MCF 10A (cell line): ENCODE measurements at regions not wholly inside any gene's neighbourhood (a gene's known extent, or its start where the extent isn't known, plus 50 kb on each side); places are given as distances from the start of the nearest gene placed in this dataset.

Source experiments
- BruUV-seq: library from RNA; stranded (reverse); fragments of 400-500 nt; replicated peaks from 2 replicates; lab custom pipeline; 2021; lab: Mats Ljungman, UMichigan
- CTCF ChIA-PET: fragments of 300-600 bp; sonication (Branson Sonifier 250); formaldehyde crosslinking; extraction: SDS; loops from one replicate; lab custom pipeline; 2021; ENCODE audit warnings: antibody characterized with exemption, inconsistent platforms; lab: Yijun Ruan, JAX
- POLR2A ChIA-PET: fragments of 300-600, 350-650 bp; sonication (Branson Sonifier 250); formaldehyde crosslinking; extraction: SDS; loops from one replicate; lab custom pipeline; 2020; ENCODE audit warnings: antibody characterized with exemption, inconsistent platforms; lab: Yijun Ruan, JAX
- DNase-seq: peaks from one replicate; pipeline ENCODE4 v3.0.0-alpha.2; 2018; ENCODE audit not compliant: unreplicated experiment
- H3K27ac Mint-ChIP-seq: one replicate; pipeline ENCODE4 v1.8.0; 2022; ENCODE audit warnings: mild to moderate bottlenecking, low read depth, mixed read lengths; ENCODE audit not compliant: unreplicated experiment
- H3K27me3 Mint-ChIP-seq: one replicate; pipeline ENCODE4 v1.8.0; 2022; ENCODE audit warnings: mixed read lengths; ENCODE audit not compliant: insufficient read depth, unreplicated experiment
- H3K36me3 Mint-ChIP-seq: one replicate; pipeline ENCODE4 v1.8.0; 2022; ENCODE audit warnings: mild to moderate bottlenecking, moderate library complexity, mixed read lengths; ENCODE audit not compliant: insufficient read depth, unreplicated experiment
- H3K4me1 Mint-ChIP-seq: one replicate; pipeline ENCODE4 v1.8.0; 2022; ENCODE audit warnings: mixed read lengths; ENCODE audit not compliant: insufficient read depth, unreplicated experiment
- H3K4me3 Mint-ChIP-seq: one replicate; pipeline ENCODE4 v1.8.0; 2022; ENCODE audit warnings: mild to moderate bottlenecking, moderate library complexity, mixed read lengths; ENCODE audit not compliant: unreplicated experiment
- H3K9me3 Mint-ChIP-seq: one replicate; pipeline ENCODE4 v1.8.0; 2022; ENCODE audit warnings: mixed read lengths; ENCODE audit not compliant: unreplicated experiment
- CTCF ChIP-seq: fragments of 200-600 bp; IDR thresholded peaks from one replicate; pipeline ENCODE4 v1.8.0; 2022; ENCODE audit warnings: antibody characterized with exemption, mild to moderate bottlenecking; ENCODE audit not compliant: unreplicated experiment
- intact Hi-C: fragments of 100-400 bp; cut with micrococcal nuclease; formaldehyde crosslinking; loops from 2 replicates; pipeline ENCODE4 v1.14.1; 2022

- Mint-ChIP-seq H3K9me3 (no peaks in the 10 kb centered on the region), H3K27me3 (no peaks in the 10 kb centered on the region), H3K36me3 (no peaks in the 10 kb centered on the region), H3K4me1 (no peaks in the 10 kb centered on the region), H3K4me3 (no peak overlapping the region), H3K27ac (no peak overlapping the region)
- intact Hi-C loops: loop anchor here (1.0 kb wide), 2 partner anchors 108 to 195 kb away; partner anchors contain the start of gene PITPNM2
- peak; percentile 73 for DNase-seq
- ChIA-PET CTCF (interaction anchor here (0.5 to 4.6 kb wide), 22 partner anchors 15 to 208 kb away, joined by 3 to 26 read pairs (median 4); partner anchors contain the start of gene MPHOSPH9), POLR2A (interaction anchor here (1.0 to 2.2 kb wide), 3 partner anchors 73 to 194 kb away, joined by 4 to 8 read pairs (median 4); no protein-coding TSS in a partner anchor)
- peak; percentile 60 for TF ChIP-seq CTCF
- BruUV-seq: no TSS peak
Measured at GRCh38 chr12:123043536-123044001, 63.1 kb downstream of the ARL6IP4 start.

GRCh38 chr12:123042833-123043232 lies 62.4 kb downstream of the ARL6IP4 start:
- ChIA-PET POLR2A (interaction anchor here (1.0 to 1.3 kb wide), 2 partner anchors 118 to 195 kb away, joined by 4 read pairs; no protein-coding TSS in a partner anchor), CTCF (interaction anchor here (0.5 to 4.6 kb wide), 20 partner anchors 8 to 243 kb away, joined by 3 to 26 read pairs (median 4); partner anchors contain the start of gene MPHOSPH9)
- DNase-seq: no peak
- Mint-ChIP-seq H3K27ac (no peak overlapping the region), H3K4me3 (no peak overlapping the region), H3K27me3 (no peaks in the 10 kb centered on the region), H3K9me3 (no peaks in the 10 kb centered on the region), H3K36me3 (no peaks in the 10 kb centered on the region), H3K4me1 (no peaks in the 10 kb centered on the region)
- TF ChIP-seq CTCF: no peak
- intact Hi-C loops: loop anchor here (1.0 kb wide), 2 partner anchors 108 to 195 kb away; partner anchors contain the start of gene PITPNM2
- BruUV-seq: no TSS peak

GRCh38 chr12:123041811-123042655 lies 61.6 kb downstream of the ARL6IP4 start:
- H3K4me1 Mint-ChIP-seq: no peaks in the 10 kb centered on the region
- ChIA-PET POLR2A (no interaction called here), CTCF (interaction anchor here (0.6 to 4.6 kb wide), 12 partner anchors 9 to 242 kb away, joined by 3 to 26 read pairs (median 4); no protein-coding TSS in a partner anchor)
- no peak overlapping the region for H3K27ac Mint-ChIP-seq
- no peak for TF ChIP-seq CTCF
- H3K9me3 Mint-ChIP-seq: no peaks in the 10 kb centered on the region
- H3K4me3 Mint-ChIP-seq: no peak overlapping the region
- no peak for DNase-seq
- no TSS peak for BruUV-seq
- H3K27me3 Mint-ChIP-seq: no peaks in the 10 kb centered on the region
- H3K36me3 Mint-ChIP-seq: no peaks in the 10 kb centered on the region
- intact Hi-C loops: no loop called here

- Mint-ChIP-seq H3K27me3 (no peaks in the 10 kb centered on the region), H3K9me3 (no peaks in the 10 kb centered on the region), H3K36me3 (no peaks in the 10 kb centered on the region), H3K27ac (no peak overlapping the region), H3K4me3 (no peak overlapping the region), H3K4me1 (no peaks in the 10 kb centered on the region)
- DNase-seq: no peak
- ChIA-PET POLR2A (interaction anchor here (0.6 kb wide), 1 partner anchor 230 kb away, joined by 4 read pairs; no protein-coding TSS in a partner anchor), CTCF (interaction anchor here (0.7 to 1.3 kb wide), 2 partner anchors 55 to 197 kb away, joined by 3 to 5 read pairs; no protein-coding TSS in a partner anchor)
- BruUV-seq: no TSS peak
- TF ChIP-seq CTCF: no peak
- intact Hi-C loops: no loop called here
Measured at GRCh38 chr12:123041042-123041531, 60.6 kb downstream of the ARL6IP4 start.
